ENCODE measurements at regions not wholly inside any gene's neighbourhood (a gene's known extent, or its start where the extent isn't known, plus 50 kb on each side); places are given as distances from the start of the nearest gene placed in this dataset.

GRCh38 chr3:28053759-28054158, 187.7 kb upstream of the CMC1 start:
- dilution Hi-C loops (cut with MboI; ENCODE audit: extremely low pct_ligation_motif_present, low sequenced_read_pairs), result no loop called here
- Histone ChIP-seq H2AFZ (ENCODE audit: low read depth, low read length) (no peak overlapping the region), H3K9ac (replicated peaks; ENCODE audit: extremely low read depth, insufficient read depth, low read length) (no peak overlapping the region), H3K27ac (ENCODE audit: insufficient read depth, low read depth, low read length) (no peak overlapping the region), H4K20me1 (replicated peaks; ENCODE audit: control insufficient read depth, extremely low read depth, insufficient read depth, low read length) (no peaks in the 10 kb centered on the region), H3K36me3 (ENCODE audit: control insufficient read depth in 2 of 2, extremely low read depth in 1 of 2, insufficient read depth in 2 of 2, low read length in 2 of 2) (no peaks in the 10 kb centered on the region), H3K4me3 (replicated peaks in 1 of 3; ENCODE audit: insufficient read depth in 1 of 3, low read depth in 1 of 3, low read length in 3 of 3) (no peak overlapping the region), H3K4me2 (ENCODE audit: insufficient read depth, low read length) (no peak overlapping the region), H3K9me1 (replicated peaks; ENCODE audit: control insufficient read depth, extremely low read depth, insufficient read depth, low read length) (no peaks in the 10 kb centered on the region), H3K9me3 (replicated peaks; ENCODE audit: control insufficient read depth, insufficient read depth, low read length) (no peaks in the 10 kb centered on the region), H3K4me1 (ENCODE audit: control insufficient read depth, extremely low read depth, insufficient read depth, low read length) (no peaks in the 10 kb centered on the region), H3K79me2 (ENCODE audit: control insufficient read depth, insufficient read depth, low read length) (no peaks in the 10 kb centered on the region), H3K27me3 (ENCODE audit: control insufficient read depth in 2 of 2, insufficient read depth in 2 of 2, low read length in 2 of 2) (no peaks in the 10 kb centered on the region)
- no TSS peak for BruUV-seq (replicated peaks)
- DNase-seq (ENCODE audit: low read depth, low spot score) (no peak), FAIRE-seq (no peak)
- no peak for TF ChIP-seq POLR2AphosphoS5 (IDR thresholded peaks at IDR 0.05; ENCODE audit: insufficient read depth, low read depth, low read length)
- TF ChIP-seq MYC (IDR thresholded peaks at IDR 0.05; ENCODE audit: low read depth, low read length), result no peak
- no peak for TF ChIP-seq JUN (IDR thresholded peaks at IDR 0.05; ENCODE audit: borderline replicate concordance, insufficient read depth, insufficient read length, low read depth)
- no peak for TF ChIP-seq CTCF (IDR thresholded peaks at IDR 0.05; ENCODE audit: extremely low read depth in 1 of 2, insufficient read depth in 1 of 2, low read depth in 1 of 2, low read length in 2 of 2)
- TF ChIP-seq MAX (IDR thresholded peaks at IDR 0.05; ENCODE audit: insufficient read depth, insufficient read length), result no peak
- TF ChIP-seq GATA2 (IDR thresholded peaks at IDR 0.05; ENCODE audit: insufficient read depth, insufficient read length, low read depth, low read length), result no peak
- no peak for TF ChIP-seq EZH2 (IDR thresholded peaks at IDR 0.05; ENCODE audit: borderline replicate concordance, low read depth, low read length, severe bottlenecking)
- ChIA-PET POLR2A (no interaction called here), CTCF (no interaction called here)
- intact Hi-C loops (cut with micrococcal nuclease), result no loop called here
